K562 (cell line): ENCODE measurements at regions not wholly inside any gene's neighbourhood (a gene's known extent, or its start where the extent isn't known, plus 50 kb on each side); places are given as distances from the start of the nearest gene placed in this dataset.

ENCODE experiments used
- ATAC-seq: fragments of 200-7000 bp; cut with Tn5 transposase; 3 replicates; pipeline ENCODE4 v1.9.1; 2020; ENCODE audit warnings: moderate library complexity
- BruUV-seq: library from RNA; stranded (reverse); fragments of 400-500 nt; replicated peaks from 2 replicates; lab custom pipeline; 2021; lab: Mats Ljungman, UMichigan
- CTCF ChIA-PET: fragments of 300-600 bp; formaldehyde crosslinking; extraction: SDS; loops from one replicate; lab custom pipeline; 2021; ENCODE audit warnings: low intra/inter-chr PET ratio; lab: Yijun Ruan, JAX
- POLR2A ChIA-PET: fragments of 300-600, 350-650 bp; sonication (Branson Sonifier 250); formaldehyde crosslinking; extraction: SDS; loops from one replicate; lab custom pipeline; 2021; ENCODE audit warnings: antibody characterized with exemption, inconsistent platforms; lab: Yijun Ruan, JAX
- DNase-seq, 4 experiments: peaks; one replicate each; pipeline versions ENCODE4 v3.0.0 to v3.0.0-alpha.2; 2011 to 2018; ENCODE audit warnings: low spot score in 3 of 4, mixed read lengths in 3 of 4; ENCODE audit errors: extremely low read depth in 1 of 4
- FAIRE-seq: peaks from 2 replicates; lab custom pipeline; 2011; peaks lifted over from hg19 to GRCh38; lab: Jason Lieb, UNC
- H2AFZ ChIP-seq: 2 replicates; pipeline ENCODE4 v1.6.0; 2011; ENCODE audit warnings: low read depth, low read length, control low read depth, inconsistent platforms
- H3K27ac ChIP-seq: fragments of 200-600 bp; 3 replicates; pipeline ENCODE4 v1.8.0; 2011; ENCODE audit warnings: low read depth, mild to moderate bottlenecking, control low read depth, inconsistent platforms, low read length, moderate library complexity, mixed read lengths; ENCODE audit errors: extremely low read depth
- H3K27me3 ChIP-seq, 2 experiments: fragments of 300-600 bp in 1 of 2; 2 replicates in 1 of 2; 3 replicates in 1 of 2; pipeline versions ENCODE4 v1.6.0 to v1.8.0; 2011; ENCODE audit warnings: inconsistent platforms in 2 of 2, low read length in 2 of 2, mild to moderate bottlenecking in 1 of 2, mixed read lengths in 1 of 2, moderate library complexity in 1 of 2; ENCODE audit not compliant: control insufficient read depth in 2 of 2, insufficient read depth in 2 of 2
- H3K36me3 ChIP-seq: fragments of 300-600 bp; 3 replicates; pipeline ENCODE4 v1.8.0; 2011; ENCODE audit warnings: mild to moderate bottlenecking, low read length, inconsistent platforms; ENCODE audit not compliant: control insufficient read depth, insufficient read depth
- H3K4me1 ChIP-seq, 2 experiments: fragments of 200-600 bp in 1 of 2; replicated peaks in 1 of 2; 2 replicates in 1 of 2; 3 replicates in 1 of 2; pipeline versions ENCODE4 v1.5.1 to v1.8.0; 2011; ENCODE audit warnings: inconsistent platforms in 2 of 2, low read length in 2 of 2, mild to moderate bottlenecking in 1 of 2, mixed read lengths in 1 of 2, moderate library complexity in 1 of 2; ENCODE audit not compliant: control insufficient read depth in 2 of 2, insufficient read depth in 2 of 2
- H3K4me2 ChIP-seq: 2 replicates; pipeline ENCODE4 v1.6.1; 2011; ENCODE audit warnings: low read length, control low read depth, inconsistent platforms, mixed read lengths; ENCODE audit not compliant: insufficient read depth
- H3K4me3 ChIP-seq: fragments of 200-600 bp; sonication (generic), shearing (Covaris generic); 2 replicates; pipeline ENCODE4 v1.5.1; 2016; ENCODE audit warnings: control low read depth, inconsistent platforms
- H3K79me2 ChIP-seq: fragments of 200-600 bp; 3 replicates; pipeline ENCODE4 v1.8.0; 2011; ENCODE audit warnings: low read length, inconsistent platforms; ENCODE audit not compliant: control insufficient read depth, insufficient read depth
- H3K9ac ChIP-seq, 2 experiments: 2 replicates each; pipeline versions ENCODE4 v1.6.0 to v1.6.1; 2011; ENCODE audit warnings: low read depth in 2 of 2, low read length in 2 of 2, control low read depth in 1 of 2, inconsistent platforms in 1 of 2, mild to moderate bottlenecking in 1 of 2, mixed read lengths in 1 of 2; ENCODE audit not compliant: insufficient read depth in 1 of 2
- H3K9me1 ChIP-seq: one replicate; pipeline ENCODE4 v1.6.0; 2011; ENCODE audit warnings: inconsistent platforms, mild to moderate bottlenecking, low read length, moderate library complexity; ENCODE audit not compliant: control insufficient read depth, insufficient read depth
- H3K9me3 ChIP-seq: replicated peaks from 2 replicates; pipeline ENCODE4 v1.5.1; 2011; ENCODE audit warnings: low read depth, low read length, inconsistent platforms; ENCODE audit not compliant: control insufficient read depth, insufficient read depth
- H4K20me1 ChIP-seq: replicated peaks from 2 replicates; pipeline ENCODE4 v1.6.1; 2011; ENCODE audit warnings: low read length, inconsistent platforms, mixed read lengths; ENCODE audit not compliant: control insufficient read depth, insufficient read depth
- EP400 ChIP-seq: fragments of 450-650 bp; IDR thresholded peaks from 2 replicates; pipeline ENCODE4 v1.6.1; 2017; ENCODE audit warnings: antibody characterized with exemption, mild to moderate bottlenecking, moderate library complexity
- JUNB ChIP-seq: fragments of 450-650 bp; formaldehyde crosslinking; conservative IDR thresholded peaks from 2 replicates; pipeline ENCODE4 v1.4.0; 2020; ENCODE audit warnings: mild to moderate bottlenecking
- MTA2 ChIP-seq: fragments of 450-650 bp; IDR thresholded peaks from 2 replicates; pipeline ENCODE4 v1.6.1; 2016; ENCODE audit warnings: low read depth
- PURB ChIP-seq: sonication (generic); formaldehyde crosslinking; IDR thresholded peaks from 2 replicates; pipeline ENCODE4 v1.9.0; 2021; ENCODE audit warnings: low read depth, mild to moderate bottlenecking, missing genetic modification reagents
- SMAD2 ChIP-seq: fragments of 150-350 bp; IDR thresholded peaks from 2 replicates; pipeline ENCODE4 v1.6.1; 2014; ENCODE audit warnings: low read depth, mild to moderate bottlenecking, low read length
- SPI1 ChIP-seq: IDR thresholded peaks from 2 replicates; pipeline ENCODE4 v1.6.1; 2011; ENCODE audit warnings: low read depth, low read length, control low read depth, borderline replicate concordance
- TEAD2 ChIP-seq: fragments of 450-650 bp; IDR thresholded peaks from 2 replicates; pipeline ENCODE4 v1.6.1; 2016; ENCODE audit warnings: missing genetic modification characterization, control low read depth, missing compliant biosample characterization
- TFAM ChIP-seq: fragments of 250-450 bp; sonication (Bioruptor Pico); conservative IDR thresholded peaks from 2 replicates; pipeline ENCODE4 v1.5.0; 2021; ENCODE audit warnings: mild to moderate bottlenecking, moderate library complexity
- TRIM28 ChIP-seq: fragments of 450-650 bp; IDR thresholded peaks from 2 replicates; pipeline ENCODE4 v1.6.1; 2017
- U2AF1 ChIP-seq: fragments of 200-400 bp; formaldehyde crosslinking; optimal IDR thresholded peaks from 2 replicates; pipeline ENCODE3; 2017; ENCODE audit warnings: mild to moderate bottlenecking, low read depth, low read length, moderate library complexity
- YY1 ChIP-seq, 3 experiments: IDR thresholded peaks; 2 replicates each; pipeline ENCODE4 v1.6.1; 2011; ENCODE audit warnings: low read length in 2 of 3, mild to moderate bottlenecking in 2 of 3, moderate library complexity in 2 of 3, borderline replicate concordance in 1 of 3, control low read depth in 1 of 3, low read depth in 1 of 3; ENCODE audit not compliant: insufficient read depth in 3 of 3, insufficient replicate concordance in 2 of 3, control insufficient read depth in 1 of 3, insufficient read length in 1 of 3; ENCODE audit errors: extremely low read depth in 1 of 3
- ZNF239 ChIP-seq: fragments of 250-450 bp; sonication (Bioruptor Pico); IDR thresholded peaks from 2 replicates; pipeline ENCODE4 v1.4.0; 2020; ENCODE audit warnings: mild to moderate bottlenecking
- ZNF830 ChIP-seq: fragments of 250-450 bp; sonication (Bioruptor Pico); IDR thresholded peaks from 2 replicates; pipeline ENCODE4 v1.5.0; 2021; ENCODE audit warnings: mild to moderate bottlenecking
- WGBS: fragments of 100-300 bp; shearing (Covaris generic); methylation state at CpG from one replicate; pipeline ENCODE4 v1.1.6; 2016; ENCODE audit warnings: low coverage, mixed read lengths; ENCODE audit not compliant: insufficient coverage; ENCODE audit errors: missing lambda C conversion rate; 5-methylcytosine and 5-hydroxymethylcytosine counted together
- in situ Hi-C: fragments of 300-500 bp; cut with MboI; formaldehyde crosslinking; loops from 4 replicates; pipeline ENCODE4 v1.15.0; 2018; ENCODE audit warnings: inconsistent platforms, mixed read lengths
- intact Hi-C: fragments of 100-400 bp; cut with micrococcal nuclease; formaldehyde crosslinking; loops from 2 replicates; pipeline ENCODE4 v1.14.2; 2022

GRCh38 chr4:177957596-177958360 is 515.5 kb upstream of the AGA start:
- ChIA-PET POLR2A (no interaction called here), CTCF (no interaction called here)
- no peak overlapping the region for H3K27ac ChIP-seq
- no TSS peak for BruUV-seq
- no peak overlapping the region for H2AFZ ChIP-seq
- DNase-seq (no peak), ATAC-seq (no peak), FAIRE-seq (no peak)
- H4K20me1 ChIP-seq: no peaks in the 10 kb centered on the region
- in situ Hi-C loops: no loop called here
- no peaks in the 10 kb centered on the region for H3K9me1 ChIP-seq
- H3K27me3 ChIP-seq: no peaks in the 10 kb centered on the region
- no peak overlapping the region for H3K9ac ChIP-seq
- H3K36me3 ChIP-seq: no peaks in the 10 kb centered on the region
- no peak for TF ChIP-seq SPI1
- intact Hi-C loops: no loop called here
- H3K9me3 ChIP-seq: no peaks in the 10 kb centered on the region
- no peak overlapping the region for H3K4me3 ChIP-seq
- H3K4me1 ChIP-seq: no peaks in the 10 kb centered on the region
- 7% methylated on average over 5 of the region's 5 CpGs for WGBS
- no peak overlapping the region for H3K4me2 ChIP-seq
- H3K79me2 ChIP-seq: no peaks in the 10 kb centered on the region

- no TSS peak for BruUV-seq
- Histone ChIP-seq H3K4me2 (no peak overlapping the region), H3K36me3 (no peaks in the 10 kb centered on the region), H3K9me3 (no peaks in the 10 kb centered on the region), H3K79me2 (no peaks in the 10 kb centered on the region), H3K4me1 (no peaks in the 10 kb centered on the region), H3K27me3 (no peaks in the 10 kb centered on the region), H3K4me3 (no peak overlapping the region), H4K20me1 (no peaks in the 10 kb centered on the region), H2AFZ (no peak overlapping the region), H3K27ac (no peak overlapping the region), H3K9me1 (no peaks in the 10 kb centered on the region), H3K9ac (no peak overlapping the region)
- no peak for ATAC-seq
- no peak for TF ChIP-seq SMAD2
- TF ChIP-seq YY1 (IDR thresholded peaks at IDR 0.05; ENCODE audit: borderline replicate concordance in 1 of 3, control insufficient read depth in 1 of 3, extremely low read depth in 1 of 3, insufficient read depth in 3 of 3, insufficient read length in 1 of 3, insufficient replicate concordance in 2 of 3, low read depth in 1 of 3, low read length in 2 of 3): no peak
- TF ChIP-seq ZNF239: no peak
- no peak for TF ChIP-seq EP400
- no peak for TF ChIP-seq TEAD2 (tag)
- TF ChIP-seq PURB (CRISPR knock-in tag): no peak
- TF ChIP-seq TRIM28: no peak
- no peak for TF ChIP-seq JUNB (CRISPR knock-in tag)
- TF ChIP-seq ZNF830 (CRISPR knock-in tag): no peak
- TF ChIP-seq TFAM (CRISPR knock-in tag): no peak
- no peak for TF ChIP-seq MTA2
- no peak for TF ChIP-seq U2AF1
- FAIRE-seq: no peak
- CTCF ChIA-PET: no interaction called here
- POLR2A ChIA-PET: no interaction called here
- intact Hi-C loops (no loop called here), in situ Hi-C loops (no loop called here)
- WGBS: 12% methylated on average over 2 of the region's 2 CpGs
- no peak for DNase-seq
These were observed 518.3 kb upstream of the AGA start for GRCh38 chr4:177960566-177960965.
